ENCODE measurements at regions not wholly inside any gene's neighbourhood (a gene's known extent, or its start where the extent isn't known, plus 50 kb on each side); places are given as distances from the start of the nearest gene placed in this dataset.

DNA sequence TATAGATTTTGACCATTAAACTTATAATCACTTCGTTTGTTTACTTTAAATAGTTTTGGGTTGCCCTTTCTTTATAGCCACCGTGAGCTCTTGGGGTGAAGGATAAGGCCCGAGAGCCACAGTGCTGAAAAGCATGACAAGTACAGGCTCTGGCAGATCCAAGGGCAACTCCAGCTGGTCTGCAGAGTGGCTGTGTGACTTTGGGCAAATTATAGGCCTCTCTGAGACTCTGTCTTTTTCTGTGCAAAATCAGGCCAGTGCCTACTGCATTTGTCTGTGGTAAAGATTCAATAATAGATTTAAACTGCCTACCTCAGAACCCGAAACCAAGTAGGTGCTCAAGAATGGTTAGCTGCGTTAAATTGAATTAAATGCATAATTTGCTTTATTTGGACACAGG is 511.3 kb downstream of the QKI start:
- H3K4me3 ChIP-seq (ENCODE audit: low read length): no peak overlapping the region
- no peak for DNase-seq (ENCODE audit: low read depth, low spot score)

- DNase-seq (ENCODE audit: low read depth, low spot score): no peak
- no peak overlapping the region for H3K4me3 ChIP-seq (ENCODE audit: low read length)
Observed at GRCh38 chr6:163923658-163924411, 509.3 kb downstream of the QKI start.

- DNase-seq (ENCODE audit: low read depth, low spot score): no peak
- H3K4me3 ChIP-seq (ENCODE audit: low read length): no peak overlapping the region
Observed at GRCh38 chr6:163922562-163922961, 508.0 kb downstream of the QKI start.

DNA sequence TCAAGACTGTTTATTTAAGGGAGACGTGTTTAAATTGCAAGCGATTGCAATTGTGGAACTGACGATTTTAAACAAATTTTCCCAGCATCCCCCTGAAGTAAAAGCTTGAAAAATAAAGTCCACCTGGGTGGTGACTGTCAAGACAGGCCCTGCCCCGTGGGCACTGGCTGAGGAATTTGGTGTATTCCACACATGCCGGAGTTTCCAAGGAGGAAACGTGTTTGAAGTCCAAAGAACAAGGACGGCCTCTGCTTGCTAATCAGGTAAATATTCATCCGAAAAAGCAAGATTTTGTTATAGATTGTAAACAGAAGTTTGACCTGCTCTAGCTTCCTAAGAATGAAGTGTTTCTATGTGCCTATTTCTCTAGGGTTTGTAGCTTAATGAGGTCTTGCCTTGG is 505.1 kb downstream of the QKI start:
- no peak for DNase-seq (ENCODE audit: low read depth, low spot score)
- no peak overlapping the region for H3K4me3 ChIP-seq (ENCODE audit: low read length)

GRCh38 chr6:163916315-163917081 is 502.0 kb downstream of the QKI start:
- no peak overlapping the region for H3K4me3 ChIP-seq (ENCODE audit: low read length)
- no peak for DNase-seq (ENCODE audit: low read depth, low spot score)

DNA sequence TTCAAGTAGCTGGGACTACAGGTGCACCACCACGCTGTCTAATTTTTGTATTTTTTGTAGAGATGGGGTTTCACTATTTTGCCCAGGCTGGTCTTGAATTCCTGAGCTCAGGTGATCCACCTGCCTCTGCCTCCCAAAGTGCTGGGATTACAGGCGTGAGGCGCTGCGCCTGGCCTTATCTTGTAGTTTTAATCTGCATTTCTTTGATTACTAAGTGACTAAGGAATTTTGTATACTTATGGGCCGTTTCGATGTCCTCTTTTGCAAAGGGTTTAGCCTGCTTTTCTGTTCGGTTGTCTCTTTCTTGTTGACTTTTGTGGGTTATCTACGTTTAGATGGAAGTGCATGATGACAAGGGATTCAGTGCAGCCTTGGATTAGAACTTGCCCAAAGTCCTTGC is 500.6 kb downstream of the QKI start:
- H3K4me3 ChIP-seq (ENCODE audit: low read length): no peak overlapping the region
- no peak for DNase-seq (ENCODE audit: low read depth, low spot score)

DNA sequence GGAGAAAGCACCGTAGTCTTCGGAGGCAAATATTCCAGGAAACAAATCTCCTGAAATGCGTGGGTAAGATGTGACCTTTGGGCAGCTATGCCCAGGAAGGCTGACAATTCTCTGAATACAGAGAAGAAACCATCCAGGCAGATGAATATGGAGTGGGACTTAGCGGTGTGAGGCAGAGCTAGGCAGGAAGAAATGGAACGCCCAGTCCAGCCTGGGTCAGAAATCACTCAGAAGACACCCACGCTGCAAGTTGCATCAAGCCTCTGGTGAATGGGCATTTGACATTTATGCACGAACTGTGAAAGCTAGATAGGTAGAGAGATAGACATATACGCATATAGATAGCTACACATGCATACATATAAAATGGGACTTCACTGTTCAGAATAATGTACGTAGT is 498.5 kb downstream of the QKI start:
- no peak overlapping the region for H3K4me3 ChIP-seq (ENCODE audit: low read length)
- no peak for DNase-seq (ENCODE audit: low read depth, low spot score)

- H3K4me3 ChIP-seq (ENCODE audit: low read length): no peak overlapping the region
- DNase-seq (ENCODE audit: low read depth, low spot score): no peak
Observed at GRCh38 chr6:163906006-163906710, 491.6 kb downstream of the QKI start.

DNA sequence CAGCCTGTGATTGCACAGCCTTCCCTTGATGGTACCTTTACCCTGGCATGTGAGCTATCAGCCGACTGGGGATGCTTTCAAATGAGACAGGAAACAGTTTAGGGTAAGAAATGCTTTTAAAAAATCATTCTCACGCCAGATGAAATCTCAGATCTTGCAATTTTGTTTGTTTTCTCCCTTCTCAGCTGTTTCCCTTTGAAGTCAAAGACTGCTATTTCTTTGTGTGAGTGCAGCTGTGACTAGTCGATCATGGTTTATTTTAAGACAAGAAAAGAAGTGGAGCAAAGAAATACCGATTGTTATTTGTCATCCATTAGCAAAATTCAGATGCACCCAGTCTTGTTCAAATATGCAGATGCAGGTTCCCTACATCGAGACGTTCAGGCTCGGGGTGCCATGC is 489.7 kb downstream of the QKI start:
- no peak for DNase-seq (ENCODE audit: low read depth, low spot score)
- no peak overlapping the region for H3K4me3 ChIP-seq (ENCODE audit: low read length)

GRCh38 chr6:163903541-163903940 is 489.0 kb downstream of the QKI start:
- no peak for DNase-seq (ENCODE audit: low read depth, low spot score)
- H3K4me3 ChIP-seq (ENCODE audit: low read length): no peak overlapping the region

DNA sequence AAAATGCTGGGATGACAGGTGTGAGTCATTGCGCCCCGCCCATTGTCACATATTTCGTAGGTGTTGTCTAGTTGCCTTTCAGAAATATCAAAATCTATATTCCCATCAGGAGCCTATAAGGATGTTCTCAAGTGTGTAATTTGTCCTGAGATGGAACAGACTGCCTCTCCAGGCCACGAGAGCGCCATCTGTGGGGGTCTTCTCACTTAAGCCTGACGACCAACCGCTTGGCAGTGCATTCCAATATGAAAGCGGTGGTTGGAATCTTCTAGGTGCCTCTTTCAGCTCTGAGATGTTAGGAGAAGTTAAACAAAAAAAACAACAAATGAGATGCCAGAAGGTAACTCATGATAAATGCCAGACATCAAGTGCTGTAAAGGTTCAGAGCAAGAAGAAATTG is 488.5 kb downstream of the QKI start:
- no peak overlapping the region for H3K4me3 ChIP-seq (ENCODE audit: low read length)
- DNase-seq (ENCODE audit: low read depth, low spot score): no peak

DNA sequence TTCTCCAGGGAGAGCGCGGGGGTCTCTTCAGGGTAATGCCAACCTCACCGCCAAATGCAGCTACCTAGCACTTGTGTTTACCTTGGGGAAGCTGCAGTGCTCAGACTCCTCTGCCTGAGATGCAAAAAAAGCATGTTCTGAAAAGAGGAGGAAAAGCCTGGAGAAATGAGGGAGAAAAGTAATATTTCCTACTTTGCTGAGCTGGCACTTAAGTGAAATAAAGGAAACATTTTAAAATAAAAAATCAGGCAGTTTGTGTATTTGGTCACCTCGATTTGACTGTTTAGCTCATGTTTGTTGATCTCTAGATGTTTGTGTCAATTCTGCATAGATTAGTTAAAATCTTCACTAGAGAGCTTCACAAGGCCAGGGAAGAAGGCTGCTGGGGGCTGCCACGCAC is 487.2 kb downstream of the QKI start:
- H3K4me3 ChIP-seq (ENCODE audit: low read length): no peak overlapping the region
- DNase-seq (ENCODE audit: low read depth, low spot score): no peak

DNA sequence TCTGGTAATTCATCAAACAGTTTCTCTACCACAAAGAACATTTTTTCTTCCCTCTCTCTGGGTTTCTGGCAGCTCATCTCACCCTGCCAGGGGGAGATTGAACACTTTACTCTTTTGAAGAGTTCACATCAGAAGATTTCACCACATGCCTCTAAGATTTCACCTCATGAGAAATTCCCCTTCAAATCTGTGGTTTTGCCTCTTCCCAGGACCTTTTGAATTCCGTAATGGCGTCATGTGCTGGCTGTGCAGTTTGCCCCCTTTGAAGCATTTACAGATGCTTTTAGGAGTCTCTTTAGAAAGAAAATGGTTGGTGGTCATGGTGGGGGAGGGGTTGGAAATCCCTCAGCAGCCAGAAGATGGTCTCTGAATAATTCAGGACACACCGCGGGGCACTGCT is 486.1 kb downstream of the QKI start:
- no peak for DNase-seq (ENCODE audit: low read depth, low spot score)
- no peak overlapping the region for H3K4me3 ChIP-seq (ENCODE audit: low read length)

DNA sequence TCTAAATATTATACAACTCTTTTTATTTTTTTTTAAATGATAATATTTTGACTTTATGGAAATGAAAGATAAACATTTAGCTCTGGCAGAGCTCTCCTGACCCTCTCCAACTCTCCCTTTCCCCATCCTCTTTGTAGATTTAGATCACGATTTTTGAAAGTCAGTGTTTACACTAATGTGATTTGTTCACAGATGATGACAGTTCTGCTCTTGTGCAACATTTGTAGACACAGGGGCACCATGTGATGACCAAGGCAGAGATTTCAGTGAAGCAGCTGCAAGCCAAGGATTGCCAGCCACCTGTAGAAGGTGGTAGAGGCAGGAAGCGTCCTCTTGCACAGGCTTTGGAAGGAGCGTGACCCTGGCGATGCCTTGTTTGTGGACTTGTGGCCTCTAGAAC is 483.2 kb downstream of the QKI start:
- H3K4me3 ChIP-seq (ENCODE audit: low read length): no peak overlapping the region
- no peak for DNase-seq (ENCODE audit: low read depth, low spot score)

DNA sequence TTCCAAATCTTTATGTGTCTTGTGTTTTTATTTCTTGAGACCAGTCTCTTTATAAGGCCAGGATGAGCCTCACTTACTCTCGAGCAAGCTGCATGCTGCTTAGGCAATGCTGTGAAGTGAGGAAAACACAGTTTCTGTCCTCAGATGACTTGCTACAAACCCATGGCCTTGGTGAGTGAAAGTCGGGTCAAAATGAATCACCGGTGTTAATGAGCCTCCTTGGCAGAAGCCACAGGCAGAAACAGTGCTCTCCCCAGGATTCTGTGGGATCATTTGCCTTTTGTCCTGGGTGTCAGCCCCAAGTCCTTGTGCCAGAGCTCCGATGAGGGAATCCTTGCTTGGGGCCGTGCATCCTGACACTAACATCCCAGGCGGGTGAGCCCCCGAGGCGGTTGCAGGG is 482.5 kb downstream of the QKI start:
- H3K4me3 ChIP-seq (ENCODE audit: low read length): no peak overlapping the region
- DNase-seq (ENCODE audit: low read depth, low spot score): no peak

DNA sequence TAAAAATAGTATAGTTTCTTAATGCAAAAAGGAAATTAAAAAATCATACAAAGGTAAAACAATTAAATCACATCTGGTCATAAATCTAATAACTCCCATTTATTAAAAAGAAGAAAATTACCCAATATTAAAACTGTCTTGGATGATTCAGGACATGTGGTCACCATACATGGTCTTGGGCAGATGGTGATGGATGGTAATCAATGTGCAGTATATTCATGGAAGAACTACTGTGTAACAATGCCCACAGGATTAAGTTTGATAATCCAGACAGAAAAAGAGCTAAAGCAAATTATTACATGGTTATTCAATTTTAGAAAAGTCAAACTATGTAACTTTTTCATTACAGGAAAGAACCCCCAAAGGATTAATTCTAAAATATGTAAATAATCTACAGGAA is 480.6 kb downstream of the QKI start:
- no peak overlapping the region for H3K4me3 ChIP-seq (ENCODE audit: low read length)
- DNase-seq (ENCODE audit: low read depth, low spot score): no peak

- no peak overlapping the region for H3K4me3 ChIP-seq (ENCODE audit: low read length)
- no peak for DNase-seq (ENCODE audit: low read depth, low spot score)
Observed at GRCh38 chr6:163893609-163894189, 479.2 kb downstream of the QKI start.

- H3K4me3 ChIP-seq (ENCODE audit: low read length): no peak overlapping the region
- DNase-seq (ENCODE audit: low read depth, low spot score): no peak
Observed at GRCh38 chr6:163892824-163893561, 478.5 kb downstream of the QKI start.

DNA sequence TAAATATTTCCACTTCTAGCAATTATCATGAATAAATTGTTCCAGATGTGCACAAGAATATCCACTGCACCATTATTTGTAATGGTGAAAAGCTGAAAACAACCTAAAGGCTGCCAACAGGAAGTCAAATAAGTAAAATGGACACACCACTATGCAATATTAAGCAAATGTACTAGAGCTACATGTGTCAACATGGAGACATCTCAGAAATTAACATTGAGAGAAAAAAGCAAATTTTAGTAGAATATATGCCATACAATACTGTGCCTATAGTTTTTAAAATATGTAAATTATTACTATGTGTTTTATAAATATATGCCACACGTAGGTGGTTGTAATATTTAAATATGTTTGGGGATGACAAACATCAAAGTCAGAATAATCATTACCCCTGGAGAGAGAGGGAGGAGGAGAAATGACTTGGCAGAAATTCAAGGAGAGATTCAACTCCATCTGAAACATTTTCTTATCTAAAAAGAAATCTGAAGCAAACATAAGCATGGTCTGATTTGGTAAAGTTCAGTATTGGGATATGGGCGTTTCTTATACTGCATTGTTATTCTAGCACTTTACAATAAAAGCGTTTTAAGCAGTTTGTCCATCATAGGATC is 475.5 kb downstream of the QKI start:
- DNase-seq (ENCODE audit: low read depth, low spot score): no peak
- no peak overlapping the region for H3K4me3 ChIP-seq (ENCODE audit: low read length)
